ENCODE measurements at regions not wholly inside any gene's neighbourhood (a gene's known extent, or its start where the extent isn't known, plus 50 kb on each side); places are given as distances from the start of the nearest gene placed in this dataset.

GRCh38 chr18:57957210-57957609, 86.8 kb upstream of the NEDD4L start (continued):
- TF ChIP-seq JUN (IDR thresholded peaks at IDR 0.05; ENCODE audit: low read depth, low read length) (no peak), EZH2 (IDR thresholded peaks at IDR 0.05; ENCODE audit: low read depth, low read length, severe bottlenecking) (no peak), EP300 (IDR thresholded peaks at IDR 0.05; ENCODE audit: borderline replicate concordance in 1 of 2, low read depth in 2 of 2, low read length in 2 of 2) (no peak), TBP (IDR thresholded peaks at IDR 0.05; ENCODE audit: low read depth, low read length) (no peak), GABPA (IDR thresholded peaks at IDR 0.05; ENCODE audit: borderline replicate concordance, insufficient read depth, low read length) (no peak), CHD2 (IDR thresholded peaks at IDR 0.05; ENCODE audit: low read length) (no peak), BACH1 (IDR thresholded peaks at IDR 0.05; ENCODE audit: low read length) (no peak)
